NCI-H510A treated with DMSO at 0.1 percent for 48 hours (cell line): ENCODE measurements at regions not wholly inside any gene's neighbourhood (a gene's known extent, or its start where the extent isn't known, plus 50 kb on each side); places are given as distances from the start of the nearest gene placed in this dataset.

Source experiments
- DNase-seq: peaks from one replicate; lab custom pipeline; 2025; lab: John Stamatoyannopoulos, UW

- peak; percentile 45 for DNase-seq
These were observed 50.6 kb upstream of the MRPS6 start for GRCh38 chr21:34022627-34023335.

- DNase-seq = no peak
These were observed 51.7 kb upstream of the MRPS6 start for GRCh38 chr21:34021726-34022125.

GRCh38 chr21:34020983-34021553 is 52.3 kb upstream of the MRPS6 start:
- DNase-seq = no peak

- DNase-seq = peak; percentile 27
These were observed 53.2 kb upstream of the MRPS6 start for GRCh38 chr21:34020005-34020847.

- no peak for DNase-seq
These were observed 54.0 kb upstream of the MRPS6 start for GRCh38 chr21:34019402-34019801.

GRCh38 chr21:34018910-34019309 is 54.5 kb upstream of the MRPS6 start:
- no peak for DNase-seq

GRCh38 chr21:34018185-34018584 is 55.2 kb upstream of the MRPS6 start:
- DNase-seq = no peak

- DNase-seq = no peak
These were observed 56.1 kb upstream of the MRPS6 start for GRCh38 chr21:34017039-34017961.

- no peak for DNase-seq
These were observed 60.7 kb upstream of the MRPS6 start for GRCh38 chr21:34012640-34013039.

- DNase-seq = no peak
These were observed 61.7 kb upstream of the MRPS6 start for GRCh38 chr21:34011660-34012059.

- no peak for DNase-seq
These were observed 64.2 kb upstream of the MRPS6 start for GRCh38 chr21:34009193-34009592.

- no peak for DNase-seq
These were observed 64.8 kb upstream of the MRPS6 start for GRCh38 chr21:34008618-34009017.

- DNase-seq = no peak
These were observed 66.7 kb upstream of the MRPS6 start for GRCh38 chr21:34006611-34007168.

- DNase-seq = no peak
These were observed 68.4 kb upstream of the MRPS6 start for GRCh38 chr21:34004974-34005373.

GRCh38 chr21:34004013-34004938 is 69.1 kb upstream of the MRPS6 start:
- no peak for DNase-seq

- no peak for DNase-seq
These were observed 70.0 kb upstream of the MRPS6 start for GRCh38 chr21:34003428-34003827.

- no peak for DNase-seq
These were observed 73.0 kb upstream of the MRPS6 start for GRCh38 chr21:34000375-34000774.

- no peak for DNase-seq
These were observed 74.6 kb upstream of the MRPS6 start for GRCh38 chr21:33998809-33999208.

- no peak for DNase-seq
These were observed 75.0 kb upstream of the MRPS6 start for GRCh38 chr21:33998402-33998801.

GRCh38 chr21:33997436-33997835 is 75.9 kb upstream of the MRPS6 start:
- DNase-seq = no peak

GRCh38 chr21:33994373-33994772 is 78.8 kb upstream of the ATP5PO start:
- DNase-seq = no peak
